ENCODE measurements at regions not wholly inside any gene's neighbourhood (a gene's known extent, or its start where the extent isn't known, plus 50 kb on each side); places are given as distances from the start of the nearest gene placed in this dataset.

DNA sequence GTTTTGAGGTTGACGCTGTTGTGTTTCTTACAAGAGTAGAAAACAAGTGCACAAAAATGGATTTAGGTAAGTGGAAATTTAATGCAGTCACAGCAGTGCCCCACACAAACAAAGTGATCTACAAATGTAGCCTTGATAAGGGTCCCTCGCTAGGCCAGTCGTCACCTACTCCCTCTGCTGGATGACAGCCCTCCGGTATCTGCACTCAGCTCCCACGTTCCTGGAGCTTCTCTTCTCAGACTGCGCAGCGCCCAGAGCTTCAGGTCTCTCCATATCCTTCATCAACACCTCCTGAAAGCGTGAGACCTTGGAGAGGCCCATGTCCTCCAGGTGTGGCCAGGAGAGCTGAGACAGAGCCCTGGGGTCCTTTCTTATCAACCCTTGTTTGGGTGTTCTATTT lies 58.3 kb upstream of the MAP3K4 start:
- Histone ChIP-seq H3K9ac (replicated peaks in 1 of 4; ENCODE audit: extremely low read depth in 1 of 4, low read depth in 3 of 4, low read length in 3 of 4) (no peak overlapping the region), H3K4ac (replicated peaks; ENCODE audit: insufficient read length, low read depth, low read length) (no peak overlapping the region), H3K4me2 (ENCODE audit: insufficient read depth in 1 of 2, low read depth in 2 of 2, low read length in 2 of 2) (no peak overlapping the region), H3K79me1 (ENCODE audit: low read depth, low read length) (no peaks in the 10 kb centered on the region), H3K9me3 (ENCODE audit: insufficient read depth in 2 of 2, low read depth in 1 of 2, low read length in 1 of 2) (no peaks in the 10 kb centered on the region), H2AFZ (ENCODE audit: low read length) (no peak overlapping the region), H4K5ac (ENCODE audit: insufficient read length, low read depth, low read length) (no peak overlapping the region), H3K18ac (ENCODE audit: extremely low read depth, low read length) (no peak overlapping the region), H3K27me3 (replicated peaks in 1 of 4; ENCODE audit: control insufficient read depth in 3 of 4, extremely low read depth in 1 of 4, insufficient read depth in 3 of 4, low read length in 3 of 4) (peaks cover 0 to 8% (median 6%) of the 10 kb centered on the region in 4 experiments; a peak in 3 of 7 replicates), H2AK5ac (ENCODE audit: low read depth, low read length) (no peak overlapping the region), H4K91ac (replicated peaks; ENCODE audit: insufficient read length, low read length) (no peak overlapping the region), H4K8ac (ENCODE audit: extremely low read depth, insufficient read depth, low read length) (no peak overlapping the region), H3K27ac (ENCODE audit: low read depth, low read length) (no peak overlapping the region), H3K56ac (replicated peaks; ENCODE audit: insufficient read length, low read depth, low read length) (no peak overlapping the region), H2BK5ac (ENCODE audit: low read depth, low read length) (no peak overlapping the region), H3K23ac (ENCODE audit: insufficient read length) (no peak overlapping the region), H4K20me1 (replicated peaks in 1 of 2; ENCODE audit: control insufficient read depth in 1 of 2, insufficient read depth in 2 of 2, low read length in 2 of 2) (peaks cover 0 to 2% of the 10 kb centered on the region in 2 experiments), H3K4me3 (ENCODE audit: extremely low read depth in 1 of 4, insufficient read depth in 2 of 4, low read depth in 3 of 4, low read length in 4 of 4) (no peak overlapping the region), H3K23me2 (ENCODE audit: low read depth, low read length) (peaks cover 7% of the 10 kb centered on the region; the same call in 1 of the 2 replicates), H2BK20ac (ENCODE audit: low read length) (no peak overlapping the region), H3K14ac (ENCODE audit: insufficient read length) (no peak overlapping the region), H2BK15ac (ENCODE audit: low read length) (no peak overlapping the region), H3K36me3 (ENCODE audit: control insufficient read depth in 2 of 4, insufficient read depth in 4 of 4, low read length in 3 of 4) (no peaks in the 10 kb centered on the region), H3K4me1 (replicated peaks in 1 of 4; ENCODE audit: control insufficient read depth in 3 of 4, insufficient read depth in 4 of 4, low read length in 3 of 4) (peaks cover 0 to 3% (median 0%) of the 10 kb centered on the region in 4 experiments; a peak in 4 of 7 replicates), H2BK12ac (ENCODE audit: low read depth, low read length) (no peak overlapping the region), H3K79me2 (ENCODE audit: control insufficient read depth in 1 of 2, insufficient read depth in 2 of 2, low read length in 2 of 2) (no peaks in the 10 kb centered on the region), H2BK120ac (replicated peaks; ENCODE audit: low read depth, low read length) (no peak overlapping the region)
- TF ChIP-seq RXRA (IDR thresholded peaks at IDR 0.05; ENCODE audit: insufficient read depth, low read depth, low read length): no peak
- peak; percentile 50 to 56 for TF ChIP-seq RAD21 (IDR thresholded peaks at IDR 0.05 in 1 of 2, conservative IDR thresholded peaks at IDR 0.05 in 1 of 2; ENCODE audit: low read depth in 2 of 2, low read length in 2 of 2)
- TF ChIP-seq, protein P1, sequence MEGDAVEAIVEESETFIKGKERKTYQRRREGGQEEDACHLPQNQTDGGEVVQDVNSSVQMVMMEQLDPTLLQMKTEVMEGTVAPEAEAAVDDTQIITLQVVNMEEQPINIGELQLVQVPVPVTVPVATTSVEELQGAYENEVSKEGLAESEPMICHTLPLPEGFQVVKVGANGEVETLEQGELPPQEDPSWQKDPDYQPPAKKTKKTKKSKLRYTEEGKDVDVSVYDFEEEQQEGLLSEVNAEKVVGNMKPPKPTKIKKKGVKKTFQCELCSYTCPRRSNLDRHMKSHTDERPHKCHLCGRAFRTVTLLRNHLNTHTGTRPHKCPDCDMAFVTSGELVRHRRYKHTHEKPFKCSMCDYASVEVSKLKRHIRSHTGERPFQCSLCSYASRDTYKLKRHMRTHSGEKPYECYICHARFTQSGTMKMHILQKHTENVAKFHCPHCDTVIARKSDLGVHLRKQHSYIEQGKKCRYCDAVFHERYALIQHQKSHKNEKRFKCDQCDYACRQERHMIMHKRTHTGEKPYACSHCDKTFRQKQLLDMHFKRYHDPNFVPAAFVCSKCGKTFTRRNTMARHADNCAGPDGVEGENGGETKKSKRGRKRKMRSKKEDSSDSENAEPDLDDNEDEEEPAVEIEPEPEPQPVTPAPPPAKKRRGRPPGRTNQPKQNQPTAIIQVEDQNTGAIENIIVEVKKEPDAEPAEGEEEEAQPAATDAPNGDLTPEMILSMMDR (IDR thresholded peaks at IDR 0.05; ENCODE audit: control extremely low read depth in 1 of 3, insufficient read depth in 1 of 3, low read depth in 1 of 3, low read length in 3 of 3): peak; percentile 50 to 65 (median 62)
- no peak for TF ChIP-seq CTBP2 (IDR thresholded peaks at IDR 0.05; ENCODE audit: borderline replicate concordance, insufficient read depth, insufficient read length, low read length)
- FAIRE-seq (peak; percentile 36), DNase-seq (ENCODE audit: low read depth in 1 of 2, low spot score in 2 of 2) (no peak)
- CTCF ChIA-PET (ENCODE audit: partially characterized antibody): interaction anchor here (0.6 to 5.6 kb wide), 21 partner anchors 8 to 442 kb away, joined by 3 to 46 read pairs (median 4); no protein-coding TSS in a partner anchor
- POLR2A ChIA-PET (ENCODE audit: partially characterized antibody): no interaction called here
- 65% methylated on average over 8 of the region's 8 CpGs; no CpG with 5 or more reads in 1 of the 2 experiments for WGBS, 2 experiments (ENCODE audit: extremely low coverage in 1 of 2, insufficient coverage in 1 of 2, insufficient read length in 1 of 2, insufficient replicate concordance in 2 of 2, low coverage in 1 of 2, low lambda C conversion rate in 2 of 2, missing lambda C conversion rate in 1 of 2)
